LNCaP clone FGC (cell line): ENCODE measurements at regions not wholly inside any gene's neighbourhood (a gene's known extent, or its start where the extent isn't known, plus 50 kb on each side); places are given as distances from the start of the nearest gene placed in this dataset.

Source experiments
- DNase-seq: peaks from one replicate; pipeline ENCODE4 v3.0.0-alpha.2; 2011; ENCODE audit warnings: low read depth
- H3K4me3 ChIP-seq: 2 replicates; pipeline ENCODE4 v1.5.1; 2011; ENCODE audit warnings: mild to moderate bottlenecking, low read depth, low read length, control low read depth
- CTCF ChIP-seq: IDR thresholded peaks from 2 replicates; pipeline ENCODE4 v1.5.1; 2012; ENCODE audit warnings: mild to moderate bottlenecking; ENCODE audit not compliant: control insufficient read depth, insufficient read depth; ENCODE audit errors: extremely low read depth

GRCh38 chr3:56994391-56994790 is 66.1 kb upstream of the SPATA12 start:
- no peak for DNase-seq
- no peak overlapping the region for H3K4me3 ChIP-seq
- TF ChIP-seq CTCF, result no peak

DNA sequence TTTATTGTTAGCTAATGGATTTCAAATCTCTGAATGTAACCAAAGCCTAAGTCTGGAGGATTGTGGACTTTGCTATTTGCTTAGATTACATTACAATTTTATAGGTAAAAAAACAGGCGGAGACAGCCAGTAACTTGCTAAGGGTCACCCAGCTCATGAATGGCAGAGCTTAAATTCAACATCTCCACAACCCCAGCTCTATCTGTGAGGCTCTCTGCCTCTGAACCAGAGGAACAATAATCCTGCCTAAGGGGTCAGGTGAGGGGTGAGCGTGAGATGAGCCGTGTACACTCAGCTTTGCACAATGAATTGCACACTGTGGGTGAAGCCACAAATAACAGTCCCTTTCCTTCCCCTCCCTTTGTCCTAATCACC is 69.8 kb upstream of the SPATA12 start:
- no peak overlapping the region for H3K4me3 ChIP-seq
- peak; percentile 45 for DNase-seq
- TF ChIP-seq CTCF, result no peak

GRCh38 chr3:56989977-56990640 is 70.4 kb upstream of the SPATA12 start:
- TF ChIP-seq CTCF, result no peak
- no peak overlapping the region for H3K4me3 ChIP-seq
- DNase-seq, result no peak

- TF ChIP-seq CTCF, result no peak
- no peak for DNase-seq
- H3K4me3 ChIP-seq, result no peak overlapping the region
Observed at GRCh38 chr3:56989169-56989976, 71.1 kb upstream of the SPATA12 start.

DNA sequence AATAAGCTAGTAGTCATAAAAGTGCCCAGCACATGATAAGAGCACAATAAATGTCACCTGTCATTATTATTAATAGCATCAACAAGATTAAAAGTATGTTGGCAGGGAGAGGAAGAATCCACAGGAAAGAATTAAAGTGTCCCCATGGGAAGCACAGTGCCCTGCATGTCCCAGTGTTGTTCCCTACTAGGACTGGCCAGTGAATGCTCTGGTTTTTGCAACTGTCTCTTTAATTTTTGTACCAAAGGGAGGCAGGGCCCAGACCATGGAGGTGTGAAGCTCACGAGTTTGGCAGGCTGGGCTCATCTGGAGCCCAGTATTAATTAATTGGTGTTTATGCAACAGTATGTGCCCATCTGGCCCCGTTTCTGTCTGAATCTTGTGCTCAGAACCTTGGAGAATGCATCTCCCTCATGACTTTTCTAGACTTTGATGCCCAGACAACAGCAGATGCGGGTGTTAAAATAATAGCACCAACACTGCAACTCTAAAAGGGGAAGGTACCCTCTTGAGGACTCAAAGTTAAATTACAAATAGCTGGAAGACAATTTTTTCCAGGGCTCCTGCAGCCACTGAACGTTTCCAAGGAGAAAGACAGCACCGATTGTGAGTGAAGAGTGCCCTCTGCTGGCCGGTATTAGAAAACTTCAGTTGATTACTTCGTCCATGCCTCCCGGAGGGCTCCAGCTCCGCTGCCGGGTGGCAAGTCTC is 71.9 kb upstream of the SPATA12 start:
- TF ChIP-seq CTCF, result peak; percentile 73
- no peak for DNase-seq
- no peak overlapping the region for H3K4me3 ChIP-seq

DNA sequence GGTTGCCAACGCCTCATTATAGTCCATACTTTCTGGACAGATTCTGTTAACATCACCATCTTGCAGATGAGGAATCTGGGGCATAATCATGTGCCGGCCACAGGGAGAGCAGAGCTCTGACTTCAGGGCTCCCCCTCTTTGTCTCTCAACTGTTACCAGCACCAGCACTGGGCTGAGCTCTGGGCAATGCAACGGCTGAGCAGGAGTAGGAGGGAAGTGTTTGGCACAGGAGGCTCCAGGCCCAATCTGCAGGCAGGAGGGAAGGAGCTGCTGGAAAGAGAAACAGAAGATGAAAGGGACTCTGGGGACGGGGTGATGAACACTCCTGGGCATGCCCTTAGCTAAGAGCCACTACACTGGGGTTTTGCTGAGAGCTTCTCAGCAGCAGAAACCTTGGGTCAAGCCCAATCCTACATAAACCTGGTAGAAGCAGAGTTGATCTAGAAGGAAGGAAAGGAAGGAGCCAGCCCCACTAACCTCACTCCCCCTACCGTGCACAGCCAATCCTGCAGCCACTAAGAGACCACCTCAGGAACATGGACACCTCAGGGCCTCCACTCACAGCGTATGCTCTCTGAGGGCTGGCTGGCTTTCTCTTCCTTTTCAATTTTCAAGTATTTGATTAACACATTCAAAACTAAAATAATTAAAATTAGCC is 73.1 kb upstream of the SPATA12 start:
- no peak for DNase-seq
- TF ChIP-seq CTCF, result no peak
- no peak overlapping the region for H3K4me3 ChIP-seq
